HCT116 (cell line): ENCODE measurements at regions not wholly inside any gene's neighbourhood (a gene's known extent, or its start where the extent isn't known, plus 50 kb on each side); places are given as distances from the start of the nearest gene placed in this dataset.

Experiments used
- ATAC-seq: fragments of 200-7000 bp; cut with Tn5 transposase; 2 replicates; pipeline ENCODE4 v1.9.1; 2020; ENCODE audit warnings: mild to moderate bottlenecking, moderate library complexity
- BruUV-seq: library from RNA; stranded (reverse); fragments of 400-500 nt; replicated peaks from 2 replicates; lab custom pipeline; 2021; lab: Mats Ljungman, UMichigan
- CTCF ChIA-PET: fragments of 300-600 bp; sonication (Branson Sonifier 250); formaldehyde crosslinking; loops from one replicate; lab custom pipeline; 2021; ENCODE audit warnings: antibody characterized with exemption; lab: Charles Lee
- POLR2A ChIA-PET: fragments of 300-600, 350-600 bp; sonication (Branson Sonifier 250); formaldehyde crosslinking; loops from one replicate; lab custom pipeline; 2021; ENCODE audit warnings: antibody characterized with exemption; lab: Charles Lee
- RAD21 ChIA-PET, 2 experiments: fragments of 300-600 bp; sonication (Branson Sonifier 250); formaldehyde crosslinking; loops; one replicate each; lab custom pipeline; 2023; ENCODE audit warnings: low total read pairs in 2 of 2; ENCODE audit not compliant: uncharacterized antibody in 2 of 2, unreplicated experiment in 2 of 2, low non-redundant PET in 1 of 2; lab: Charles Lee
- DNase-seq: peaks from one replicate; pipeline ENCODE4 v3.0.0-alpha.2; 2010; ENCODE audit warnings: low read depth, low spot score
- H2AFZ ChIP-seq: fragments of 200-600 bp; shearing (Covaris generic), sonication (generic); 2 replicates; pipeline ENCODE4 v1.6.1; 2017; ENCODE audit warnings: low read depth, mixed run types, mixed read lengths, antibody characterized with exemption, low read length; ENCODE audit not compliant: poor library complexity, severe bottlenecking
- H3K27ac ChIP-seq: 2 replicates; pipeline ENCODE4 v1.5.1; 2012; ENCODE audit warnings: low read depth, low read length
- H3K27me3 ChIP-seq: fragments of 200-600 bp; sonication (generic); 2 replicates; pipeline ENCODE4 v1.6.1; 2016; ENCODE audit warnings: mixed run types, low read length, mixed read lengths; ENCODE audit not compliant: insufficient read depth
- H3K36me3 ChIP-seq, 2 experiments: fragments of 200-500 bp in 1 of 2; fragments of 200-600 bp in 1 of 2; sonication (Bioruptor generic) in 1 of 2; sonication (generic) in 1 of 2; 2 replicates each; pipeline versions ENCODE4 v1.5.1 to v1.6.1; 2014 to 2016; ENCODE audit warnings: low read length in 2 of 2, inconsistent platforms in 1 of 2, mixed read lengths in 1 of 2, mixed run types in 1 of 2; ENCODE audit not compliant: insufficient read depth in 2 of 2, control insufficient read depth in 1 of 2
- H3K4me1 ChIP-seq, 2 experiments: fragments of 200-600 bp in 1 of 2; sonication (generic) in 1 of 2; 2 replicates each; pipeline versions ENCODE4 v1.5.1 to v1.6.1; 2012 to 2017; ENCODE audit warnings: low read length in 2 of 2, inconsistent platforms in 1 of 2, mild to moderate bottlenecking in 1 of 2, mixed read lengths in 1 of 2, mixed run types in 1 of 2, moderate library complexity in 1 of 2; ENCODE audit not compliant: insufficient read depth in 2 of 2, control insufficient read depth in 1 of 2
- H3K4me2 ChIP-seq: fragments of 200-600 bp; sonication (generic); 2 replicates; pipeline ENCODE4 v1.6.1; 2017; ENCODE audit warnings: mixed run types, low read length, mixed read lengths
- H3K4me3 ChIP-seq, 2 experiments: fragments of 200-600 bp in 1 of 2; sonication (generic) in 1 of 2; replicated peaks in 1 of 2; 2 replicates each; pipeline ENCODE4 v1.5.1; 2011 to 2016; ENCODE audit warnings: low read length in 2 of 2, control low read depth in 1 of 2, low read depth in 1 of 2, mild to moderate bottlenecking in 1 of 2, mixed read lengths in 1 of 2, mixed run types in 1 of 2
- H3K79me2 ChIP-seq: fragments of 200-600 bp; sonication (generic); 2 replicates; pipeline ENCODE4 v1.6.1; 2017; ENCODE audit warnings: mild to moderate bottlenecking, mixed run types, low read length, moderate library complexity, mixed read lengths; ENCODE audit not compliant: insufficient read depth
- H3K9ac ChIP-seq: fragments of 200-600 bp; sonication (generic); 2 replicates; pipeline ENCODE4 v1.6.1; 2016; ENCODE audit warnings: low read length, mixed read lengths
- H3K9me2 ChIP-seq: fragments of 200-600 bp; sonication (generic), shearing (Covaris generic); 2 replicates; pipeline ENCODE4 v1.6.1; 2017; ENCODE audit warnings: mixed run types, mild to moderate bottlenecking, moderate library complexity; ENCODE audit not compliant: insufficient read depth
- H3K9me3 ChIP-seq, 2 experiments: fragments of 200-500 bp in 1 of 2; fragments of 200-600 bp in 1 of 2; sonication (Bioruptor generic) in 1 of 2; sonication (generic) in 1 of 2; 2 replicates each; pipeline ENCODE4 v1.6.1; 2014 to 2017; ENCODE audit warnings: low read length in 2 of 2, mixed read lengths in 2 of 2, inconsistent platforms in 1 of 2, low read depth in 1 of 2, mild to moderate bottlenecking in 1 of 2, mixed run types in 1 of 2, moderate library complexity in 1 of 2; ENCODE audit not compliant: control insufficient read depth in 1 of 2, insufficient read depth in 1 of 2
- H4K20me1 ChIP-seq: fragments of 200-600 bp; sonication (generic), shearing (Covaris generic); 2 replicates; pipeline ENCODE4 v1.6.1; 2017; ENCODE audit warnings: mixed run types, mild to moderate bottlenecking, moderate library complexity; ENCODE audit not compliant: insufficient read depth
- CBX3 ChIP-seq: IDR thresholded peaks from 2 replicates; pipeline ENCODE4 v1.6.1; 2012; ENCODE audit warnings: low read depth
- CEBPB ChIP-seq: IDR thresholded peaks from 2 replicates; pipeline ENCODE4 v1.6.1; 2012; ENCODE audit warnings: low read depth
- EGR1 ChIP-seq: IDR thresholded peaks from 2 replicates; pipeline ENCODE4 v1.6.1; 2012; ENCODE audit warnings: low read depth
- ELF1 ChIP-seq: IDR thresholded peaks from 2 replicates; pipeline ENCODE4 v1.6.1; 2012; ENCODE audit warnings: low read depth, borderline replicate concordance
- EZH2 ChIP-seq: fragments of 200-600 bp; sonication (generic); IDR thresholded peaks from 2 replicates; pipeline ENCODE4 v1.6.1; 2017; ENCODE audit warnings: antibody characterized with exemption, mixed run types
- EZH2phosphoT487 ChIP-seq: fragments of 200-600 bp; IDR thresholded peaks from 2 replicates; pipeline ENCODE4 v1.6.1; 2018; ENCODE audit warnings: antibody characterized with exemption, borderline replicate concordance
- FOSL1 ChIP-seq: IDR thresholded peaks from 2 replicates; pipeline ENCODE4 v1.6.1; 2012; ENCODE audit warnings: low read depth
- POLR2A ChIP-seq: IDR thresholded peaks from 2 replicates; pipeline ENCODE4 v1.7.0; 2011; ENCODE audit warnings: borderline replicate concordance; ENCODE audit not compliant: insufficient read depth, insufficient read length; ENCODE audit errors: extremely low read depth
- RAD21 ChIP-seq: IDR thresholded peaks from 2 replicates; pipeline ENCODE4 v1.6.1; 2012; ENCODE audit warnings: low read depth, mild to moderate bottlenecking
- ZNF274 ChIP-seq: fragments of 200-500 bp; sonication (Bioruptor generic); IDR thresholded peaks from 2 replicates; pipeline ENCODE4 v1.6.1; 2014; ENCODE audit warnings: mild to moderate bottlenecking, low read depth, low read length, inconsistent platforms
- intact Hi-C: fragments of 100-400 bp; cut with micrococcal nuclease; formaldehyde crosslinking; loops from 2 replicates; pipeline ENCODE4 v1.10.0; 2022
- TF ChIP-seq, protein P1 (sequence below): IDR thresholded peaks from 2 replicates; pipeline ENCODE4 v1.6.1; 2012; ENCODE audit warnings: low read depth
- TF ChIP-seq, protein P2 (sequence below): IDR thresholded peaks from 2 replicates; pipeline ENCODE4 v1.6.1; 2012

DNA sequence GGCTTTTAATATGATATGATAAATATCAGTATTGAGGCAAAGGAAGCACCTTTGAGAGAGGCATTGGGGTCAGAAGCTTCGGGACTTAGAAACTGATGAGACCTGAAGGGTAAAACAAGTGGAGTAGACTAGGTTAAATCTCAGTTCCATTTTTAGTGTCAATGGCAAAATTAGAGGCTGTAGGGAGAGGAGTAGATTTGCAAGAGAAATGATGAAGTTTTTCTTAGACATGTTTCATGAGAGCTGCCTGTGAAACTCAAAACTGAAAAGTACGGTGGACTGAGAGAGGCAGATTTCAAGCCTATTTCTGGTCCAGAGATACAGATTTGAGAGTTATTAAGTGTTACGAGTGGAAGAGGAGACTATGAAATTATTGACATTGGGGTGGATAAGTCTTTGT lies 278.5 kb downstream of the TAF11L14 start:
- Histone ChIP-seq H3K9me2 (no peaks in the 10 kb centered on the region), H3K9me3 (peaks cover 8 to 19% of the 10 kb centered on the region in 2 experiments; a peak in 3 of 4 replicates), H4K20me1 (no peaks in the 10 kb centered on the region), H3K27me3 (no peaks in the 10 kb centered on the region), H3K27ac (no peak overlapping the region), H3K4me2 (no peak overlapping the region), H3K4me3 (no peak overlapping the region), H3K36me3 (no peaks in the 10 kb centered on the region), H3K4me1 (no peaks in the 10 kb centered on the region), H3K9ac (no peak overlapping the region), H3K79me2 (no peaks in the 10 kb centered on the region), H2AFZ (no peak overlapping the region)
- no TSS peak for BruUV-seq
- ATAC-seq, result no peak
- CTCF ChIA-PET, result no interaction called here
- RAD21 ChIA-PET, result no interaction called here
- POLR2A ChIA-PET, result no interaction called here
- TF ChIP-seq FOSL1, result no peak
- no peak for TF ChIP-seq RAD21
- TF ChIP-seq CEBPB, result no peak
- intact Hi-C loops, result no loop called here
- DNase-seq, result no peak

DNA sequence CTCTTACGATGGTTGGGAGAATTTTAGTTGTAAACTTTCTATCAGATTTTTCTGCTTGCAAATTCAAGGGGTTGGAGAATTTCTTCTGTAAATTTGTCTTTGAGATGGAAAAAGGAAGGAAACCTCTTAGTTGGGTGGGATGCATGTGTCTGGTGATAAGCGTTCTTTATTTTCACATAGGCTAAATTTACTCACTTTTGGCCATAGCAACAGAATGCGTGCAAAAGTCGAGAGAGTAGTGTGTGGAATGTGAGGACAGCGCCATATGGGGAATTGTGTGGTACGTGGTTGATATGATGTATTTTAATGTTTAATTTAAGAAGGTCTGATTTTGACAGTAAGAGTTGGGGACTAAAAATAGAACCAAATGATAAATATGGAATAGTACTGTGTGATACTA lies 282.2 kb downstream of the TAF11L14 start:
- Histone ChIP-seq H3K4me1 (no peaks in the 10 kb centered on the region), H3K9me3 (peaks cover 12 to 19% of the 10 kb centered on the region in 2 experiments; a peak in 3 of 4 replicates), H3K36me3 (no peaks in the 10 kb centered on the region; a peak in 1 of 4 replicates), H3K79me2 (no peaks in the 10 kb centered on the region), H3K27ac (no peak overlapping the region), H4K20me1 (no peaks in the 10 kb centered on the region), H3K27me3 (no peaks in the 10 kb centered on the region), H3K4me2 (no peak overlapping the region), H3K9me2 (no peaks in the 10 kb centered on the region), H3K4me3 (no peak overlapping the region), H2AFZ (no peak overlapping the region), H3K9ac (no peak overlapping the region)
- ChIA-PET CTCF (no interaction called here), RAD21 (no interaction called here), POLR2A (no interaction called here)
- no peak for ATAC-seq
- intact Hi-C loops, result no loop called here
- DNase-seq, result no peak
- BruUV-seq, result no TSS peak
- no peak for TF ChIP-seq FOSL1
- TF ChIP-seq ZNF274, result no peak
- TF ChIP-seq POLR2A, result no peak
- TF ChIP-seq EZH2phosphoT487, result no peak
- TF ChIP-seq, protein P1, sequence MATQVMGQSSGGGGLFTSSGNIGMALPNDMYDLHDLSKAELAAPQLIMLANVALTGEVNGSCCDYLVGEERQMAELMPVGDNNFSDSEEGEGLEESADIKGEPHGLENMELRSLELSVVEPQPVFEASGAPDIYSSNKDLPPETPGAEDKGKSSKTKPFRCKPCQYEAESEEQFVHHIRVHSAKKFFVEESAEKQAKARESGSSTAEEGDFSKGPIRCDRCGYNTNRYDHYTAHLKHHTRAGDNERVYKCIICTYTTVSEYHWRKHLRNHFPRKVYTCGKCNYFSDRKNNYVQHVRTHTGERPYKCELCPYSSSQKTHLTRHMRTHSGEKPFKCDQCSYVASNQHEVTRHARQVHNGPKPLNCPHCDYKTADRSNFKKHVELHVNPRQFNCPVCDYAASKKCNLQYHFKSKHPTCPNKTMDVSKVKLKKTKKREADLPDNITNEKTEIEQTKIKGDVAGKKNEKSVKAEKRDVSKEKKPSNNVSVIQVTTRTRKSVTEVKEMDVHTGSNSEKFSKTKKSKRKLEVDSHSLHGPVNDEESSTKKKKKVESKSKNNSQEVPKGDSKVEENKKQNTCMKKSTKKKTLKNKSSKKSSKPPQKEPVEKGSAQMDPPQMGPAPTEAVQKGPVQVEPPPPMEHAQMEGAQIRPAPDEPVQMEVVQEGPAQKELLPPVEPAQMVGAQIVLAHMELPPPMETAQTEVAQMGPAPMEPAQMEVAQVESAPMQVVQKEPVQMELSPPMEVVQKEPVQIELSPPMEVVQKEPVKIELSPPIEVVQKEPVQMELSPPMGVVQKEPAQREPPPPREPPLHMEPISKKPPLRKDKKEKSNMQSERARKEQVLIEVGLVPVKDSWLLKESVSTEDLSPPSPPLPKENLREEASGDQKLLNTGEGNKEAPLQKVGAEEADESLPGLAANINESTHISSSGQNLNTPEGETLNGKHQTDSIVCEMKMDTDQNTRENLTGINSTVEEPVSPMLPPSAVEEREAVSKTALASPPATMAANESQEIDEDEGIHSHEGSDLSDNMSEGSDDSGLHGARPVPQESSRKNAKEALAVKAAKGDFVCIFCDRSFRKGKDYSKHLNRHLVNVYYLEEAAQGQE, result no peak
- no peak for TF ChIP-seq EGR1
- TF ChIP-seq ELF1, result no peak
- TF ChIP-seq, protein P2, sequence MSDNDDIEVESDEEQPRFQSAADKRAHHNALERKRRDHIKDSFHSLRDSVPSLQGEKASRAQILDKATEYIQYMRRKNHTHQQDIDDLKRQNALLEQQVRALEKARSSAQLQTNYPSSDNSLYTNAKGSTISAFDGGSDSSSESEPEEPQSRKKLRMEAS, result no peak
- no peak for TF ChIP-seq EZH2
- no peak for TF ChIP-seq RAD21
- no peak for TF ChIP-seq CBX3
